COLO829 (cell line): ENCODE measurements at regions not wholly inside any gene's neighbourhood (a gene's known extent, or its start where the extent isn't known, plus 50 kb on each side); places are given as distances from the start of the nearest gene placed in this dataset.

Experiments used
- DNase-seq: peaks from one replicate; pipeline ENCODE4 v3.0.0; 2012; ENCODE audit warnings: low spot score

- DNase-seq = no peak
These were observed 154.7 kb upstream of the ZNF536 start for GRCh38 chr19:30217461-30217860.

DNA sequence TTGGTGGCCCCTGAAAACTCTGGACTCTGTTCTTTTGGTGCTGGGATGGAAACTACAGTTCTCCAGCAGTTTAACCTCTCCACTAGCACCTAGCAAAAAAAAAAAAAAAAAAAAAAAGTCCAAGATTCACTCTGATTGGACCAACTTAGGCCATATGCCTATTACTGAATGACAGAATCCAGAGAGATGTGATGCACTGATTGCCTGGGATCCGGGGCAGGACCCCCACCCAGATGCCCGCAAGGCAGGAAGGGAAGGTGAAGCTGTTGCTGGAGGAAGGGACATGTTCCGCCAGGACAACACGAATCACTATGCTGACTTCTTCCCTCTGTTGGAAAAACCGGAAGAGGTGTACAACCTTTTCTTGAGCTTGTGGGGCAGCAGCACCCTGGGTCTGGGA lies 152.5 kb upstream of the ZNF536 start:
- DNase-seq = no peak

- no peak for DNase-seq
These were observed 151.0 kb upstream of the ZNF536 start for GRCh38 chr19:30221176-30221575.

GRCh38 chr19:30222428-30222873 lies 149.7 kb upstream of the ZNF536 start:
- no peak for DNase-seq

DNA sequence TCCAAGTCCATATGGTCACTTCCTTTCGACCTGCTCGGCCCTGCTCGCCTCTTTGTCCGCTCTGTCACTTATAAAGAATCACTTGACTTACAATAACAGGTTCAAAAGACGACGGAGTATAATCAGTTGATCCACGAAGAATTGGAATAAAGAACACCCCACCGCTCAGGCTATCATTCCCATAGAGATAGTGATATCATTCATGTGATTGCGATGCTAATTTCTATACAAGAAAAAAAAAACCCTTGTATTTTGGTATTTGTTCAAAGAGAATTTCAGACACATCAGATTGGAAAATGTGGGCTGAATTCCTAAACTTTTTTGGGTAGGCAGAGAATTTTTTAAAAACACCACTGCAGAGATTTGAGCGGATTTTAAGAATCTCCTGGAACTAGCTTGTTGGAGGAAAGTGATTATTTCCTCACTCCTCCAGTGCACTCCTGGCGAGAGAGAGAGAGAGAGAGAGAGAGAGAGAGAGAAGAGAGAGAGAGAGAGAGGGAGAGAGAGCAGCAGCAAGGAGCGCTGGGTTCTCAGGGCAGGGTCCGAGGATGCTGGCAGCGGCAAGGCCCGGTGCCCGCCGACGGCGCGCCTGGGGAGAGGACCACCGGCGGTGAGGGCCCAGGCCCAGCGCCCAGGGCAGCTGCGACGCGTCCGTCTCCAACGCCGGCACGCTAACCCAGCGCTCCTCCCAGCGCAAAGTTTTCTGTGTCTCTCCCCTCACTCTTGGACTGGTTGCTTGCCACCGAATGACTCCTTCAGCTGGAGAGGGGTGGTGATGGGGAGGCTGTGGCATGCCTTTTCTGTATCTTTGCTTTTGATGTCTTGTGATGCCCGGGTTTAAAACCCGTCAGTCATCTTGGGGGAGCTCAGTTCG lies 149.0 kb upstream of the ZNF536 start:
- no peak for DNase-seq

DNA sequence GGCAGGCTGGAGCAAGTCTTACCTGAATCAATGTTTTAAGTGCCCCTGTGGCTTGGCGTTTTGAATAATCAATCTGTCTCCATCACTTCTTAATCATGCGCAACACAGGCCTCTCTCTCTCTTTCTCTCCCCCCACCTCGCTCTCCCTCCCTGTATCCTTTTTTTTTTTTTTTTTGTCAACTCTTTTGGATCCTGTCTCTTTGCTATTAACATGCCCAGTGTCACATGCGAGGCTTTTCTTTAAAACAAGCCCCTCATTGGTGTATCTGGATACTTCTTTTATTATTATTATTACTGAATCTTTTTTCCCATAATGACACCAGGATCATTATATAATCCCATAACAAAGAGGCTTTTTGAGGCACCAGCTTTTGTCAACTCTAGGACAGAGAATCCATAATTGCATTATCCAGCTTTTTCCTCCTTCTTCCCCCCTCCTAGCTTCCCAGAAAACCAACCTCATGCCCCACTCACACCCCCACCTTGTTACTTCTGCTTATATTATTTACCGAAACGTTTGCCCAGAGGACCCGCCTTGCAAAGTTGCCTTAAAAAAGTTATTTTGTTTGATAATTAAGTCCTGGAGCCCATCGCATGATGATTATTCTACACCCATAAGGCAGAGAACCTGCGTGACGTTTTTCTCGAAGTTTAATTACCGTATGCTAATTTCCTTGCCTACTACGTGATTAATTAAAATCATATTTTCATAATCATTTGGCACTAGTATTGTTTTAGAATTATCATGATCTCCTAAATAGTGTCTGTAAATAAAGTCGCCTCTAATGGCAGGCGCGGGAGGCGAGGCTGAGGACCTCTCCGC lies 148.1 kb upstream of the ZNF536 start:
- no peak for DNase-seq

- DNase-seq = no peak
These were observed 147.2 kb upstream of the ZNF536 start for GRCh38 chr19:30224689-30225606.

DNA sequence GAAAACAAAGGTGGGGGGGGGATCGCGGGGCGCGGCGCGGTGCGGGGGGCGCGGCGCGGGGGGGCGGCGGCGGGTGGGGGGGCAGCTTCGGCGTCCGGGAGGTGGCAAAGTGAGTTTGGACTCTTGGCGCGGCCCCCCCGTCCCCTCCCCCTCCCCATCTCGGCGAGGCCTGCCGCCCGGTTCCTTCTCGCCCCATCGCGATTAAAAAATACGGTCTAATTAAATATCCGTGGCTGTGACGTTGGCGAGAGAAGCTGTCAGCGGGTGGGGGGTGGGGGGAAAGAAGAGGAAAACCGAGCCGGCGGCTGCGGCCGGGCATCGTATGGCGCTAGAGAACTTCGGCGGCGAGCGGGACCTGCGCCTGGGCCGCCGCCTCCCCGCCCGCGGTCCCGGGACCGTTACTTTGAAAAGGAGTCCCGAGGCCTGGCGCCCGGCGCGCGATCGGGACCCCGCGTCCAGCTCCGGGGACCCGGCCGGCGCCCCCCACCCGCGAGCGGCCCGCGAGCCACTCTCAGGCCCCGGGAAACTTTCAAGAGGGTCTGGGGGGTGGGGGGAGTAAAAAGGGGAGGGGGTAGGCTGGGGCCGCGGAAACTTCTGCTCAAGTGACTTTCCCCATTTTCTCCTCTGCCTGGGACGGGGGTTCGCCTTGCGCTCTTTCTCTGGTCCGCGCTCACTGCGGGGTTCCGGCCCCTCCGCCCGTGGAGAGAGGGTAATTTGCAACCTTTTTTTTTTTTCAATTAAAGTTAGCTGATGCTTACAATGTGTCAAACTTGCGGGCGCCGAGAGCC lies 146.3 kb upstream of the ZNF536 start:
- DNase-seq = no peak

GRCh38 chr19:30226464-30227011 lies 145.6 kb upstream of the ZNF536 start:
- DNase-seq = no peak

- DNase-seq = no peak
These were observed 145.1 kb upstream of the ZNF536 start for GRCh38 chr19:30227012-30227621.

- DNase-seq = peak; percentile 62
These were observed 144.5 kb upstream of the ZNF536 start for GRCh38 chr19:30227661-30228112.

DNA sequence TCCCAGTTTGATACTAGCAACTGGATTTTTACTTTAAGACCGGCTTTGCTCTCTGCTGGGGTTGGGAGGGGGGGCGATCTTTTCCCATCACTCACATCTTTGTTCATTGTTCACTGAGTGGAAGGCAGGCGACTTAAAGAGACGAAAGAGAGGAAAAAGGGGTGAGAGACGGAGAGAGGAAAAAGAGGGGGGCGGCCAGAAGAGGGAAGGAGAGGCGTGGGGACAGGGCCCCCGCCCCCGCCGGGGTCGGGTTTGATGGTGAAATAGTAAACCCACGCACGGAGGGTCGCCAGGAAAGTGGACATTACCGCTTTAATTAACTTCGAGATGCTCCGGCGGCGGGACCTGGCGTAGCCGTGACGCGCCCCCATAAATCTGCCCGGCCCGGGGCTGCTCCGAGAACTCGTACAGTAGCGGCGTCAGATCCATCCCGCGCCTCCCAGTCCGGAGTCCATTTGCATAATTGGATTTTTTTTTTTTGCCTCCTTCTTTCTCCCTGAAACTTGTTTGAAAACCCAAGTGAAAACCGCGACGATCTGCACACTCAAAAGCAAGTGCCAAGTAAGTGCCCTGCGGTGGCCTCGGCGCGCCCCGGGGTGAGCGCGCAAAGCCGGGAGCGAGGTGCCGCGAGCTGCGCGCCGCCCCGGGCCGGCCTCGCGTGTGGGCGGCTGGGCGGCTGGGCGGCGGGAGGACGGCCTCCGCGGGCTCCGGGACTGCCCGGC lies 143.9 kb upstream of the ZNF536 start:
- DNase-seq = no peak

- DNase-seq = no peak
These were observed 143.2 kb upstream of the ZNF536 start for GRCh38 chr19:30228835-30229524.

DNA sequence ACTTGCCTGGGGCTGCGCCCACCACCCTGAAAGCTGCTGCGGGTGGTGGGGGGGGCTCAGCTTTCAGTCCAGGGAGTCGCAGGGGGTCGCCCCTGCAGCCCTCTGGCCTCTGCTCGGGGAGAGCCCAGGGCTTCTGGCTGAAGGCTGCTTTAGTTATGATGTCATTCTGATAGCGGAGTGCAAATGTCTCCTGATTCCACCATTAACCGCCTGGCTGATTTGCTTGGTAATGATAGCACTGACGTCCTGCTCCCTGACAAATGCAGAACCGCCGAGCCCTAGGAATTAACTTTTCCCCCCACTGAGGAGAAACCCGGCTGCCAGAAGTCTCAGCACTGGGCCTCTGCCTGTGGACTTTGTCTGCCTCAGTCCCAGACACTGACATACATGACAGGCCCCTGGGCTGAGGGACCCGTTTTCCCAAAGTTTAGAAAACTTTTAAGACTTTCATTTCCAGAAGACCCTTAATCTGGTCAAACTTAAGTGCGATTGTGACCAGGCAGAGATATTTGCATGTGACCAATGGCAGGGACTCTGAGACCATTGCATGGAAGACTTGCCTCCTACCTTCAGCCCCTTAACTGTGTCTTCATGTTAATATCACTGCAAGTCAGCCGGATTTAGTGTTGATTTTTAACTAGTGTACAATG lies 142.5 kb upstream of the ZNF536 start:
- no peak for DNase-seq

GRCh38 chr19:30231408-30232318 lies 140.5 kb upstream of the ZNF536 start:
- no peak for DNase-seq

- no peak for DNase-seq
These were observed 138.8 kb upstream of the ZNF536 start for GRCh38 chr19:30233375-30233774.

DNA sequence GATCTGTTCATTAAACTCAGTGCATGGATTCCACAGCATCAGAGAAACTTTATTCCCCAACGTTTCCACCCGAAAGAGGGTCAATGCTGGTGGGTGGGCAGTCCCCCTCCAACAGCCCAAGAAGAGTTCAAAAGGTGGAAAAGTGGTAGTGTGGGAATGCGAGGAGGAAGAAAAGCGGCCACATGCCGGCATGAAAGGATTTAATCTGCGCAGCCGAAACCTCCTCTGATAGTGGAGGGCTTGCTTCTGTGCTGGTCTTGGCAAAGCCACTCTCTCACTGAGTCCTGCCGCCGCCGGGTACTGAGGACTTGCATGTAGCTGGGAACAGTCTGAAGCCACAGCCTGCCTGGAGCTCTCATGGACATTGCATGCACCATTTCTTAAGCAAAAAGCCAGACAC lies 136.2 kb upstream of the ZNF536 start:
- no peak for DNase-seq
